ENCODE measurements at regions not wholly inside any gene's neighbourhood (a gene's known extent, or its start where the extent isn't known, plus 50 kb on each side); places are given as distances from the start of the nearest gene placed in this dataset.

DNA sequence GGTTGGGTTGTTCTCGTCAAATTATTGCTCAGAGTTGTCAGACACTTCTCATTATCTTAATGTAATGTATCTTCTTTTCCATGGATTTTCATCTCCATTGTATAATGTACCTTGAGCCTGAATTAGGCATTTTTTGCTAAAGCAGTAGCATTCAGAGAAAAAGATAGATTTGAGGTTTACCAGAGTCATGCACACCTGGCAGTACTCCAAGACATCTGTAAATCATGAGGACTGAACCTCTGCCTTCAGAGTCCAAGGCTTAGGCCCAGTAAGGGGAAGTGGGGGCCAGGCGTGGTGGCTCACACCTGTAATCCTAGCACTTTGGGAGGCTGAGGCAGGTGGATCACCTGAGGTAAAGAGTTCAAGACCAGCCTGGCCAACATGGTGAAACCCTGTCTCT, 624.3 kb upstream of the MBL2 start:
- TF ChIP-seq CTCF (IDR thresholded peaks at IDR 0.05) (no peak), EZH2 (IDR thresholded peaks at IDR 0.05; ENCODE audit: borderline replicate concordance, insufficient read depth, low read depth, low read length, poor library complexity, severe bottlenecking) (no peak)

Measured in B cell (primary cell).